NCI-H2171 treated with DMSO at 0.1 percent for 48 hours (cell line): ENCODE measurements at regions not wholly inside any gene's neighbourhood (a gene's known extent, or its start where the extent isn't known, plus 50 kb on each side); places are given as distances from the start of the nearest gene placed in this dataset.

Experiments
- DNase-seq: peaks from one replicate; lab custom pipeline; 2025; lab: John Stamatoyannopoulos, UW

DNA sequence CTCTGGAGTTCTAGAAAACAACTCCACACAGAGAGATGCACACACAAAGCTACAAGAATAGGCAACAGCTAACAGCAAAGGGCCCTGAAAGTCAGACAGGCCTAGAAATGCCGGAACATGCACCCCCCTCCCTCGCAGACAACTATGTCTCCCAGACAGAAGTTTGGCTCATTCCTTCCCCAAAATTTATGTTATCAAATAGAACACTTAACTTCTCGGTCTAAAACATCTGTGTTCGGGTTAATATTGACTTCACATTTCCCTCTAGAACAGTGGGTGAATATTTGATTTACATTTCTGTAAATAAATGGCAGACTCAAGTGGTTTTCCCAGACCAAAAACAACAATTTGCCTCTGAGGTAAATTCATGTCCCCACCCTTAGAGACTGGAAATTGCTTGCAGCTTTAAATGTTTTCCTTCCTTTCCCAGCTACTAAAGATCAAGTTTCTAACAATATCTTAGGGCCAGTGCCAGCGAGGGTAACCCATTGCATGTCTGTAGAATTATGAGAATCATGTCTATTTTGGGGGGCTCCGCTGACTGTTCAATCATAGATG lies 92.5 kb upstream of the INHBA start:
- DNase-seq = no peak

DNA sequence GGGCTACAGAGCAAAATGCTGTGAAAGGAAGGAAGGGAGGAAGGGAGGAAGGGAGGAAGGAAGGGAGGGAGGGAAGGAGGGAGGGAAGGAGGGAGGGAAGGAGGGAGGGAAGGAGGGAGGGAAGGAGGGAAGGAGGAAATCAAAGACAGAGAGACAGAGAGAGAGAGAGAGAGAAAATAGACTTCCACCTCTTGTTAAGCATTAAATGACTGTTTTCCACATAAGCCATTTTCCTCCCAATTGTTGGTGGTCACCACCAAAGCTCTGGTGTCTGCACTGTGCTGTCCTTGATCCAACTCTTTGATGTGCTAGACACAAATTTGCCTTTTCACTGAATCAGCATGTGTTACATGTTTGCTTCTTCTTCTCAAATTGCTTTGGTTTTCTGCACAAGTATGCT lies 90.7 kb upstream of the INHBA start:
- no peak for DNase-seq

DNA sequence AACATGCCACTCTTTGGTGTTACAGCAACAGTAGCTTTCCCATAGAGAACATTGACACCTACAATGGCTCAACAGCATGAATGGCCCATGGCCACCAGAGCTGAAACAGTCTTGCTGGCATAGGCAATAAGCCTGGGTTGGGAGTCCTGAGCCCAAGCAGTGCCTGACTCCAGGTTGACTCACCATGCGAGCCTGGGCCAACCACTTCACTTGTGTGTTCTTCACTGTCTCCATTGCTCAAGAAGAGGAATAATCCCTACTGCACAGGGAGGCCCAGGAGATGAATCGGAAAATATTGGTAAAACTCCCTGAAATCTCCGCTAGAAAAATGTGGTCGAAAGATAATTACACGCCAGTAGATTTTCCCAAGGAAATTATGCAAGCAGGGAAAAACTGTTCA lies 89.2 kb upstream of the INHBA start:
- no peak for DNase-seq

DNA sequence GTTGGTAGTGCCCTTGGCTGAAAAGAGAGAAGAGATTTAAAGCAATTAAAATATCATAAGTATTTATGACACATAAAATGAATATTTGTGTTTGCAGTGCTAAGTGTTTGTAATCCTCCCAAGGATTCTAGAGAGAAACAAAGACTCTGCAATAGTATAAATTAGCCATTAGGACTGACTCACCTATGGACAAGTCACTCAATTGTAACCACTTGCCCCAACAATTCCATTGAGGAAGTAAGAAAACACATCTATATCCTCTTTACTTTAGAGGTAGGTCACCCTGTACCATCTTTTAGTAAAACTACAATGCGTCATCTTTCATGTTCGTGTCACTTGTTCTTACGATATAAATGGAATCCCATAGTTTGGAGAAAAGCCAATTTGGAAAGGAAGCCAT lies 85.7 kb upstream of the INHBA start:
- DNase-seq = no peak

DNA sequence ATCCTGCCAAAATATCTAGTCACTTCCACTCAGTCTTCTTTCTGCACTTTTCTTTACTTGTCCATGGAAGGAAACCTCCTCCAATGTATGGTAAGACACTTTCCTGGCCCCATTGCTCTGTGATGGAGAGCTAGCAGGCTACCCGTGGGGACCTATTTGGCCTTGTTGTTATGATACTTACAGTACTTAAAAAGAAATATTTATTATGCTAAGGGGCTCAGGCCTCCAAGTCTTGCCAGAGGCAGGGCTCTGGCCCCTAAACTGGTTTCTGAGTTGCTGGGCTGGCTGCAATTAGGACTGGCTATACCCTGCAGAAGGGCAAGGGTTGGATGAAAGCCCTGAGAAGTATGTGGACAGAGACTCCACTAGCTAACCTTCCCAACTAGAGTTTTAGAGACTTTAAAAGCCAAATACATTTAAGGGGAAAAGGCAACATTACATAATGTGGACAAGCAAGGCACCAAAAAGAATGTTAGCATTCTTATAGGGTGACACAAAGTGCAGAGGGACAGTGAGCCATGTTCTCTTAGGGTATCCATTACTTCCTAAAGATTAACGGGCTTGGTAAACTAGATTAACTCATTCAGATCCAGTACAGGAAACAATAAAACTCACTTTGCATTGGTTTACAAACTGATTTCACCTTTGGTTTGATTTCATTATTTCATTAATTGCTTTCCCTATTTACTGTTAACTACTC lies 84.9 kb upstream of the INHBA start:
- DNase-seq = no peak

DNA sequence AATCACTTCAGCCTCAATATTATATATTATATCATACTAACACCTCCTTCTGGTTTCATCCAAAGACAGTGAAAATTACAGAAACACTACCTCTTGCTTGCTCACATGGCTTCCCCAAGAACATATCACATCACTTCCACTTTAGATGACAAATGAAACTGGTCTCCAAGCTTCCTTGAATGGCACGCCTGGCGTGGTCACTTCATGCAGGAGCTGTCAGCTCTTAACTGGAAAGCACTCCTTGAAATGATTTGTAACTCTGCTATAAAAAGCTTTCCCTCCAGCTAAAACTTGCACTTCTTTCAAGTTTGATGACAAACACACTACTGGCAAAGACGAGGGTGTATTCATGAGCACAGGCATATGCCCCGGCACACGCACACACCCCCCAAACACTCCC lies 84.1 kb upstream of the INHBA start:
- DNase-seq = no peak

DNA sequence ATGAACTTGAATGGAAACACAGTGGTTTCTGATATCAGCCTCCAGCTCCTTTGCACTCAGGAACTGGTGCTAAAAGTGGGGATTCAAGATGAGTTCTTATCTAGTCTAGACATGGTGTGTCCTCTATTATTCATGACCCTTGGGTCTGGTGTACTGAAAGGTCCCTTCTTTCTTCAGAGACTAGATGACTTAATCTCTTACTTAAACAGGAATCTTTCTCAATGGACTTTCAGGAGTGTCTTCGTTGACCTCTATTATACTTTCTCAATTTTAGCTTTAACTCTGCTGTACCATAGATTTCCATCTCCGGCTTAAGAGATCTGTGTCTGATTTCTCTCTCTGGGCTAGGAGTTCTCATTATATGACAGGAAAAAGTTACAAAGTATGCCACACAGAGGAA lies 83.5 kb upstream of the INHBA start:
- DNase-seq = no peak

DNA sequence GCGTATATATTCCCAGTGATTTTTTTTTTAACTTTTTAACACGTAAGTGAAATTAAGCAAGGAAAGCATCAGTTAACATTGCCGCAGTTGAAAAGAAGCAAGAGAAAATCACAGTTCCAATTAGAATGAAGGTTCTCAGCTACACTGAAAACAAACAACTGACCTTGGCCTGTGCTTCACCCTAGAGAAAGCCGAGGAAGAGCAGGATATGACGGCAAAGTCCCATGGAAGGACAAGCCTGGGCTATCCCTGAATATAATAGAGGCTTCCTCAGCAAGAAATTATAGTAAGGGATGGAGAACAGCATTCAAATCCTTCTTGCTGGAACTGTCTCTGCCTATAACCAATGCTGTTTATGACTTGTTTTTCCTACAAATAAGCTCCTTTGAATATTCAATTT lies 83.0 kb upstream of the INHBA start:
- no peak for DNase-seq

DNA sequence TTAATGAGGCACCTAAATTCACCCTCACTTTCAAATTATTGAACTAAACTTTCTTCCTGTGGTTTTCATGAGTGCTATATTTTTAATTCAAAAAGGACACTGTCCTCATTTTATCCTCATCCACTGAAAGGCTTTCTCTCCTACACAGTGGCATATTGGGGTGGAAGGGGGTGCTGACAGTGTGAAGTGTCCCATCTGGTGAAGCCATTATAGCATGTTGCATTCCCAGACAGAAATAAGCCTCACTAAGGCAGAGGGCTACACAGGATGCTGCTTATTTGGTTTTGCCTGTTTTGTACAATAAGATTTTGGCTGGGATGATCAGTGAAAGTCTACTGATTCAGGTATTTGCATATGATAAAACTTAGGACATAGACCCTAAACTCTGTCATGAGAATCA lies 82.4 kb upstream of the INHBA start:
- DNase-seq = no peak

DNA sequence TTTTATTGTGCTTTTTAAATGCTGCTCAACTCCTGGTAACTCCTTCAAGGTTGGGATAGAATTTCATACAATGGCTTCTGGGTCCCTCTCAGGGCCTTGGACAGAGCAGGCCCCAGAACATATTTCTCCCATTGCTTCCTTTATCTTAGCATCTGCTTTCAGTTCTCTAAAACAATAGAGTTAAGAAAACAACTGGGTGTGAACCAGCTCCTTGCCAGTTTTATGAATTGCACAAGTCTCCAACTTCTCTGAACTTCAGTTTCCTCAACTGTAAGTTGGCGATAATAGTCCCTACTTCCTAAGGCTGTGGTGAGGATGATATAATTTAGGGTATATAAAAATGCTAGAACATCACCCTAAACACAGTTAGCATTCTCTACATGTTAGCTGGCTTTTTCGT lies 77.0 kb upstream of the INHBA start:
- DNase-seq = no peak

DNA sequence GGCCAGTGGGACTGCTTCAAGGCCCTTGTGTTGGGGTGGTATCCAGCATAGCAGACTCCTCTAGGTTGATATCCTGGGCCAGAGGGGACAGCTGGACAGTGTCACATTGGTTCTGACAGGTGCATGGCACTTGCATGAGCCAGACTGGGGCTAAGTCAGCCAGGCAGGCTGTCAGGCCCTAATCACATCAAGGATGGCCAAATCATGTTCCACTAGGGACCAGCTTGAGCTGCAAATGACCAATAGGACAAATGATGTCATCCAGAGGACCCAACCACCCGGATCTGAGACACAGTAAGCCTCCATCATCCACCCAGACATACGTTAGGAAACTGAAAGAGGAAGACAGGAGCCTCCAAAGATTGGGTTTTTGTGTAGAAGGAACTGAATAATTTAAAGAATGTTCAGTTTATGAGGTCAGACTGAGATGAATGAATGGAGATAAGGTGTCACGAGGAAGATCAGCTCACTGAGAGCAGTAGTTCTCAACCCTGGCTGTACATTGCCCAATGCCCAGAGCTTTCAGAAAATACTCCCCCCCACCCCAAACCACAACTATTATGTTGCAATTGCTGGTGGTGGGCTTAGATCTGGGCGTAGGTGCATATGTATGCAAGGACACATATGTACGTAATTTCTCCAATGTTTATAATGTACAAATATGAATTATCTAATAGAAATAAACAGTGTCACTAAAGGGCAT lies 75.2 kb upstream of the INHBA start:
- DNase-seq = no peak

DNA sequence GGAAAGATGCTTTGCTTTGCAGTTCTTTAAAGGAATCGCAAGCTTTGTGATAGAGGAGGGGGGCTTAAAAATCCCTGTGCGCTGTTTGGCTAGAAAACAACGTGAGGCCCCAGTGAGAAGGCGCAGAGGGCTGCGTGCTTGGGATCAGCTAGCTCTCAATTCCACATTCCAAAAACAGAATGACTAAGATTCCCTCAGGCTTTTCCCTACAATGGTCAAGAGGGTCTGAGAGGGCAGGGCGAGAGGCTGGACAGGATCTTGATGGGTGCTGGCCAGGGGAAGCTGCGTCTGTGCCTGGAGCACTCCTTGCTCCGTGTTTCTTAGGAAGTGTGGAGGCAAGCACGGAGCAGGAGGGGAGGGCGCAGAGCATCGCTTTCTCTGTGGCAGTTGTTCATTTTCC lies 72.1 kb upstream of the INHBA start:
- no peak for DNase-seq

DNA sequence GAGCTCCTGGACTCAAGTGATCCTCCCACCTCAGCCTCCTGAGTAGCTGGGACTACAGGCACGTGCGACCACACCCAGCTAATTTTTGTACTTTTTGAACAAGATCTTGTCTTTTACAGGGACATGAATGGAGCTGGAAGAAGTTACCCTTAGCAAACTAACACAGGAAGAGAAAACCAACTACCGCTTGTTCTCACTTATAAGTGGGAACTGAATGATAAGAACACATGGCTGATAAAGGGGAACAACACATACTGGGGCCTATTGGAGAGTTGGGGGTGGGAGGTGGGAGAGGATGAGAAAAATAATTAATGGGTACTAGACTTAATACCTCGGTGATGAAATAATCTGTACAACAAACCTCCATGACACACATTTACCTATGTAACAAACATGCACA lies 70.9 kb upstream of the INHBA start:
- no peak for DNase-seq

DNA sequence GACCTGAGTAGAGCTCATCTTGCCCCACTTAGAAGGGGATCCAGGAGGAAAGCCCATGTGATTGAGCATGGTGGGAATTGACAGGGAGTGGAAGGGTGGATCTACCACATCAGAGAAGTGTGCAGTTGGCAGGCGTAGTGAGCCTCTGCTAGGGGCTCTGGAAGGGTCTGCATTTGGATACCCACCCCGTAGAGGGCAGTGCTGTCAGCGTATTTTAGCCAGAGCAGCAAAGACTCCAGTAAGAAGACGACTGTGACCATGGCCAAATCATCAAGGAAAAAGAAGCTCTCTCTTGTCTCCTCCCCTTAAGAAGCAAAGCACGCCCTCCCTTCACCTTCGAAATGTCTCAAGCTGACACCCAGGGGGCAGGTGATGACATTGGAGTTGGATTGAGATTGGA lies 68.8 kb upstream of the INHBA start:
- no peak for DNase-seq

DNA sequence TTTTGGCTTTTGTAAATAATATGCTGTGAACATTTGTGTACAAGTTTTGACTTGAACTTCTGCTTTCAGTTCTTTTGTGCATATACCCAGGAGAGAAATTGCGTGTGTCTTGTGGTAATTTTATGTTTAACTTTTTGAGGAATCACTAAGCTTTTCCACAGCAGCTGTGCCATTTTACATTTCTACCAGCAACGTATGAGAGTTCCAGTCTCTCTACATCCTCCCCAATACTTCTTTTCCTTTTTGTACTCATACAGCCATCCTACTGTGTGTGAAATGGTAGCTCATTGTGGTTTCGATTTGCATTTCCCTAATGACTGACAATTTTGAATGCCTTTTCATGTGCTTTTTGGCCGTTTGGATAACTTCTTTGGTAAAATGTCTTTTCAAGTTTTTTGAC lies 66.3 kb upstream of the INHBA start:
- DNase-seq = no peak

DNA sequence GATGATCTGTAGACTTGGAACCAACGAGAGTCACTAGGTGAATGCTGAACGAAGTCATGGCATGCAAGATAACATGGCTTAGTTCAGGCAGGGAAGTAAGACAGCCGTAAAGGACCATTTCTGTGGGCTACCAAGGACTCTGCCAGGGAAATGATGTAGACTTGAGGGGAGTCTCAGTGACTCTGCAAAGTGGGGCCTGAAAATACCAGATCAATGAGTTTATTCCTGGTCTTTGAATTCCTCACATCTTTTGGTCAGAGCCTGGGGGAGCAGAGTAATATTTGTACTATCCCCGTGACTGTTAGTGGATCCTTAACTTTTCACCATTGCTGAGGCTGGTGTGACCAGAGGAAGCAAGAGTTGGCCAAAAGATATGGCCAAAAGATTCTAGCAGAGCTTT lies 60.7 kb upstream of the INHBA start:
- no peak for DNase-seq

DNA sequence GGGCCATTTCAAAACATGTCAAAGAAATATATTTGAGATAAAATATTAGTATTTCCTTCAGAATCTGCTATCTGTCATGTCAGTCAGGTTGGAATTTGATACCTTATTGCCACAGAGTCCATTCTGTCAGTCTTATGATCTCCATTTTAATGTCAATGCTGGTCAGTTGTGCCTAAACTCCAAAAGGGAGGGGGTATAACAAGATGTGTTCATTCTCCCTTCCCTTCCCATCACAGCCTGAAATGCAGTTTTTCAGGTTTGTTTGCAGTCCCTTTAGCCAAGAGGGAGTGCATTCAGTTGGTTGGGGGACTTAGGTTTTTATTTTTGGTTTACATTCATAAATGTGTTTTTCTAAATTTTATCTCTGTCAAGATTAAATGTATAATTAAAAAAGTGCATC lies 59.8 kb upstream of the INHBA start:
- no peak for DNase-seq

DNA sequence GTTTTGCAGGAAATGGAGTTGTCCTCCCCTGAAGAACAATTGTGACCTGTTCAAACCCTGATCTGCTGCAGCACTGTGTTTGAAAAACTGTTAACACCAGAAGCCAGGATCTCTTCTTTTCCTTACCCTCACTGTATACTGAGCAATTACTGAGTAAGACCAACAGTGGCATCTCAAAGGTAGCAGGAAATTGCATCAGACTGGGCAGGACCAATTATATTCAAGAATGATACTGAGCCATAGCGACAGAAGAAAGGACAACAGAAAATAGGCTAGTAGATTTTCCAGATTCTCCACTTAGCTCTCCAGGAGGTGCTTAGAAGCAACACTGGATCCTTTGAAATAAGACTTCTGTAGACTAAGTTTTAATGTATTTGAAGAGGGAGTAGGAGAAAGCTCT lies 57.4 kb upstream of the INHBA start:
- DNase-seq = no peak

DNA sequence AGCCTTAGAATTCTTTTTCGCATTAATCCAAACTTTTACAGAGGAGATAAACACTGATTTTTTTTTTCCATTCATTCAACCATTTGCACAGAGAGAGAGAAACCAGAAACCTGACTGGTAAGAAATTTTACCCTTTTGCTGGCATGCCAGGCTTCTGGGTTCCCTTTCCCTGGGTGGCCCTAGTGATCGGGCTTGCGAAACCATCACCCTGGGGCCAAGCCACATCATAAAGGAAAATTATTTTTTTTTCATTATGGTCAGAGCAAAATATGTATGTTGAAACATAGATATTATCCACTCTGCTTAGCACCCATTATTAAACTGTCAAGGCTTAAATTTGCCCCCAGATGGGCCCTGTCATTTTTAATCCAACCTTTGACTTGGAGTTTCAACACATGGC lies 55.4 kb upstream of the INHBA start:
- no peak for DNase-seq

DNA sequence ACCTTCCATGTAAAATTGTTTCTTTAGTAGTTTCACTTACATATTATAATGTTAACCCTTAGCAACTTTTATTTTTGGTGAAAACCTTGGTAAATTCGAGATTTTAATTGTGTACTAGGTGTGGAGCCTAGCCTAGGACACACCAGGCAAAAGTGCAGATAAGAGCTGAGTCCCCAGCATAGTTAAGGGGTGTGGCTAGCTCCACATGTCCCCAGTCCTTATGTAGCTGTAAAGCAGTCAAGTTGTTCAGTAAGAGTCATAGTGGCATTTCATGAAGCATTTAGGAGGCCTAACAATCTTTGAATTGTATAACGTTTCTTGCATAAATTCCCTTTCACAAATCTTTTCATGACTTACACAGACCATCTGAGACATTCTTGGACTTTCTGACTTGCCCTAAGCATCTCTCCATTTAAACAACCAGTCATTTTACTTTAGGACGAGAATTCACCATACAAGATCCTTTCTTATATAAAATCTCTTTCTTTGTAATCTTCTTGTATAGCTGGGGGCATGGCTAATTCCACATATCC lies 53.8 kb upstream of the INHBA start:
- no peak for DNase-seq

DNA sequence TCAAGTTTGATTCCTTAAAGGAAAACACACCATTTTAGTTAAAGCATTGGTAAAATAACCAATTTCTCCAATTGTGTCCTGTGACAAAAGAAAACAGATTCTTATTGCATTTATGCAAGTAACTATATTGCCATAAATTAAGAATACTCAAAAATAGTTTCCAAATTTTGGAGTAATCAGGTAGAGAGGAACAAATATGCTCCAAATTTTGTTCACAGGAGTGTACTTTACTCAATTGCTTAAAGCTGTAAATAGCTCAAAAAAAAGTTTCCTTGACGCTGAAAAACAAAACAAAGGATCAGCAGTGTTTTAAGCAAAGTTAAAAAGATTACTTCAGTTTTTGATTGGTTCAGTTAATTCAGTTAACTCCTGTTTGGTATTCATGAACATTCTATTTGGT lies 52.2 kb upstream of the INHBA start:
- DNase-seq = no peak

DNA sequence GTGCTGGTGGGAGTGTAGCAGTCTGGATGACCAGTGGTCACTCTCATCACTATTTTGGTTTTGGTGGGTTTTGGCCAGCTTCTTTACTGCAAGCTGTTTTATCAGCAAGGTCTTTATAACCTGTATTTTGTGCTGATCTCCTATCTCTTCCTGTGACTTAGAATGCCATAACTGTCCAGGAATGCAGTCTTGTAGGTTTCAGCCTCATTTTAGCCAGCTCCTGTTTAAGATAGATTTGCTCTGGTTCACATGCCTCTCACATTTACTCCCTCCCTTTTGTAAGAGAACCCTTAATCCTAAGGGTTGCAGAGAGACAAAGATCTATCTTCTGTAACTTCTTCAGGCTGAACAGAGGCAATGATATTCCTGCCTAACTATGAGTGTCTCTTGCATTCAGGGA lies 51.2 kb upstream of the INHBA start:
- DNase-seq = no peak
